NCI-H748 (cell line): ENCODE measurements at regions not wholly inside any gene's neighbourhood (a gene's known extent, or its start where the extent isn't known, plus 50 kb on each side); places are given as distances from the start of the nearest gene placed in this dataset.

Source experiments
- DNase-seq: peaks from one replicate; lab custom pipeline; 2025; ENCODE audit not compliant: unreplicated experiment; lab: John Stamatoyannopoulos, UW

GRCh38 chr9:11872471-11872870 lies 820.7 kb upstream of the TYRP1 start:
- peak; percentile 61 for DNase-seq

- peak; percentile 22 for DNase-seq
Observed at GRCh38 chr9:11874414-11874813, 818.8 kb upstream of the TYRP1 start.

GRCh38 chr9:11892401-11892800 lies 800.8 kb upstream of the TYRP1 start:
- DNase-seq = no peak

GRCh38 chr9:11893331-11893730 lies 799.9 kb upstream of the TYRP1 start:
- DNase-seq = no peak

- no peak for DNase-seq
Observed at GRCh38 chr9:11894136-11894535, 799.0 kb upstream of the TYRP1 start.

- no peak for DNase-seq
Observed at GRCh38 chr9:11902610-11903009, 790.6 kb upstream of the TYRP1 start.

GRCh38 chr9:11915699-11916098 lies 777.5 kb upstream of the TYRP1 start:
- no peak for DNase-seq

GRCh38 chr9:11928871-11929321 lies 764.3 kb upstream of the TYRP1 start:
- DNase-seq = no peak

- no peak for DNase-seq
Observed at GRCh38 chr9:11931109-11931508, 762.1 kb upstream of the TYRP1 start.

GRCh38 chr9:11931751-11932150 lies 761.4 kb upstream of the TYRP1 start:
- DNase-seq = no peak

GRCh38 chr9:11933926-11934325 lies 759.3 kb upstream of the TYRP1 start:
- peak; percentile 58 for DNase-seq

GRCh38 chr9:11946531-11946930 lies 746.7 kb upstream of the TYRP1 start:
- no peak for DNase-seq

- no peak for DNase-seq
Observed at GRCh38 chr9:11962327-11962726, 730.9 kb upstream of the TYRP1 start.

GRCh38 chr9:11966786-11967185 lies 726.4 kb upstream of the TYRP1 start:
- DNase-seq = no peak

- no peak for DNase-seq
Observed at GRCh38 chr9:11968631-11969030, 724.6 kb upstream of the TYRP1 start.

- peak; percentile 49 for DNase-seq
Observed at GRCh38 chr9:11973011-11973410, 720.2 kb upstream of the TYRP1 start.

GRCh38 chr9:11973511-11973910 lies 719.7 kb upstream of the TYRP1 start:
- DNase-seq = no peak

- peak; percentile 15 for DNase-seq
Observed at GRCh38 chr9:11992866-11993265, 700.3 kb upstream of the TYRP1 start.

GRCh38 chr9:12014488-12014887 lies 678.7 kb upstream of the TYRP1 start:
- no peak for DNase-seq

- DNase-seq = no peak
Observed at GRCh38 chr9:12054235-12054634, 639.0 kb upstream of the TYRP1 start.

- DNase-seq = no peak
Observed at GRCh38 chr9:12056874-12057273, 636.3 kb upstream of the TYRP1 start.

GRCh38 chr9:12060067-12060466 lies 633.1 kb upstream of the TYRP1 start:
- no peak for DNase-seq

GRCh38 chr9:12060811-12061210 lies 632.4 kb upstream of the TYRP1 start:
- no peak for DNase-seq

GRCh38 chr9:12065050-12065449 lies 628.1 kb upstream of the TYRP1 start:
- DNase-seq = no peak
